ENCODE measurements at regions not wholly inside any gene's neighbourhood (a gene's known extent, or its start where the extent isn't known, plus 50 kb on each side); places are given as distances from the start of the nearest gene placed in this dataset.
"Not testable (repeated sequence)": the region's sequence is repeated elsewhere in the genome, so short reads cannot be mapped to it uniquely, and the experiment has no call there.

DNA sequence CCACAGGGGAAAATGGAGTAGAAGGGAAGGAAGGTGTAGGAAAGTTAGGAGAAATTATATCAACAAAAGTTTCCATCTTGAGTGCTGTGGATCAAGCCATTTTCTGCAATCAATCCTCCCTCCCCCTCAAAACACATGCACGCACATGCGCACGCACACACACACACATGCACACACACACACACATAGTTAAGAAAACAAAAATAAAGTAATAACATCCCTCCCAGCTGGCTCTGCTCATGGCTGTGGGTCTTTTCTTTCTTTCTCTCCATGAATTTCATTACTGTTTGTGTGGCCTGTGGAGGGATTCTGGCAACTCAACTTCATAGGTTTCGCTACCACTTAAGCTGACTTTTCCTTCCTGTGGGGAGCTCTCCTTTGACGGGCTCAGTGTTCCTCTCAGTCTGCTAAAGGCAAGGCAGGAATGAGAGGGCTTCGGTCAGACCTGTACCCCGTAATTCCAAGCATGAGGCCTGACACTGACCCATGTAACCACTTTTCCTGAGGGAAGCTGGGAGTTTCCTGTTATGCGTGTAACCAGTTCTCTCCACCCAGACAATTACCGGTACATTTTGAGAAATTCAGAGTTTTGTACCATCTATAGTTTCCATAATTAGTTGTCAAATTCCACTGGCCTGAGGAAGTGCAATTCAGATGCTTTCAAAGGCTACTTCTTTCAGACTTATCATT is 79.8 kb downstream of the ZNF92 start:
- DNase-seq, result no peak

DNA sequence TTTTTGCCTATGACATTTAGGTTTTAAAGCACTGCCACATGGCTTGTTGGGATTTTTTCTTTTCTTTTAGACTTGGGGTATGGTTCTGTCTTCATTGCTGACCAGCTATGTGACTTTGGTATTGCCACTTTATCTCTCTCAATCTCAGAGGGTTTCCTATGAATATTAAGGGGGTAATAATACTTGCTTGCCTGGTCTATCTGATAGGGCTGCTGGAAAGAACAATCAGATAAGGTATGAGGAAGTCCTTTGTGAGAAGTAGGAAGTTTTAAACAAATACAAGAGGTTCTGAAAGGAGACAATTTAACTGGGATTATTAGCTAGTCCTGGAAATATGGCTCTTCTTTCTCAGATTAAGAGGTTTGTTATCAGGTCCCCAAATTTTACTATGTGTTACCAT is 80.8 kb downstream of the ZNF92 start:
- no peak for DNase-seq

DNA sequence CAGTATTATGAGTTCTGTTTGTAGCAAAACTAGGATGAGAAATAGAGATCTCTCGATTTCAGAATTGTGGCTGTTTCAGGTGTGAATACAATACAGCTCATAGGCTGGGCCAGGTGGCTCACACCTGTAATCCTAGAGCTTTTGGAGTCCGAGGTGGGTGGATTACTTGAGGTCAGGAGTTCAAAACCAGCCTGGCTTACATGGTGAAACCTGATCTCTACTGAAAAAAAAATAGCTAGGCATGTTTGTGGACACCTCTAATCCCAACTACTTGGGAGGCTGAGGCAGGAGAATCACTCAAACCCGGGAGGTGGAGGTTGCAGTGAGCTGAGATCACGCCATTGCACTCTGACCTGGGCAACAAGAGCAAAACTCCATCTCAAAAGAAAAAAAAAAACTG is 81.4 kb downstream of the ZNF92 start:
- DNase-seq, result not testable (repeated sequence)

DNA sequence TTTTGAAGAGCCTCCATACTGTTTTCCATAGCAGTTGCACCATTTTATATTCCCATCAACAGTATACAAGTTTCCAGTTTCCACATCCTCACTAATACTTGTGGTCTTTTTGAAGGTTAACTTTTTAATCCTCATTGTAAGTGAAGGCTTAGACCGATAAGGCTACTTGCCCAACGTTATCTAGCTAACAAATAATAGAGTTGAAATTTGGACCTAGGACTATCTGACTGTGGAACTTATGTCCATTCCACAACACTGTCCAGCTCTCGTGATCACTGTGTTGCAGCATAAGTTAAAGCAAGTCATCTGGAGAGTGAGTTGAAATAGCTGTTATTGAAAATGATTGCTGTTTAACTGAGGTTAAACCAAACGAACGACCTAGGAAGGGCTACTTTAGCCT is 84.0 kb downstream of the ZNF92 start:
- DNase-seq, result no peak

DNA sequence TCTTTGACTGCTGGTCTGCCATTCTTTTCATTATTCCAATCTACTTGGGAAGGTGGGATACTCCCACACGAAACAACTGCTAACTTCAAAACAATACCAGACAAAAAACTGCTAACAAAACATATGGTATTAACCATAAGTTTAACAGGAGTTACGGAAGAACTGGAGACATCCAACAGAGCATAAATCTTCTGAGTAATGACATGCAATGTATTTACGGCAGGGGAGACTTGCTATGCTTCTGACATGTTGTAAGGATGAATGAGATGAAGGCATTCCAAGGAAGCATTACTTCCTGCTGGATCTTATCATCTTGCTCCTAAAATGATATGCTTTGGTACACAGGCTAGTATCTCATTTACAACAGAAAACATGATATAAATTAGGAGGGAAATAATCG is 85.8 kb downstream of the ZNF92 start:
- DNase-seq, result no peak

DNA sequence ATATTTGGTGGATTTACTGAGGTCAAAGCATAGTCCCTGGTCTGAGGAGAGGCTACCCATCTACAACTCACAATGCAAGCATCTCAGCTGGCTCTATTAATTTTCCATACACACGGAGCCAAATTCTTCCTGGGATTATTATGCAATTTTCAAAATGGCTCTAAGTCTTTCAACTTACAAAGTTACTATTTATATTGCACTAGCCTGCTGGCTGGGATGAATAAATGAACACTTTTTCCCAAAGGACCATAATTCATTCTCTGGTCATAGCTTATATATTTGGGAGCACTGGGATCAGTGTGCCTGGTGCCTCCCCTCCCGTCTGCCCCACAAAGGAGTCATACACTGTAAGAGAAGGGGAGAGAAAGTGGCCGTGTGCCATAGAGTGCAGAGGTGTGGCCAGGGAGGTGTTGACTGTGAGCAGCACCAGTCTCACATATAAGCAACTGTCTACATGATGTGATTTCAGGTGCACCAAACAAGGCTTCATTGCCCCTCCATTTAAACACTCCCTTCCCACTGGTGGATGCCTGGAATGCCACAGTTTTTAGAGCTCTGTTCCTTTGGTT is 88.6 kb downstream of the ZNF92 start:
- DNase-seq, result no peak

DNA sequence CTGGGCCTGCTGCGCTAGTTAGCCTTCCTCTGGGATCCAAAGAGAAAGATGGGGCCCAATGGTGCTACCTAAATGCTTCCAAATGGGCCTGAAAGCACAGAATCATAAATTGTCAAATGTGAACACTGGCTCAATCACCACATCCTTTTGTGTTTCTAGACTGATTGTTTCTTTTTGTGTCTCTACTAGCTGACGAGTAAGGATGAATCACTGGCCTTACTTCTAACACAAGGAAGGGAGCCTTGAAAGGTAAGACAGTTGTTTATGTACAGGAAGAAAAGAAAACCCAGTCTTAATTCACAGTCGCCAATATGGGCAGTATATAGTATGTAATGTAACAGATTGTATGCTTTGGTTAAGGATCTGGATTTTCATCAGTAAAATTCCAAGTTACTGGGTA is 89.5 kb downstream of the ZNF92 start:
- no peak for DNase-seq

DNA sequence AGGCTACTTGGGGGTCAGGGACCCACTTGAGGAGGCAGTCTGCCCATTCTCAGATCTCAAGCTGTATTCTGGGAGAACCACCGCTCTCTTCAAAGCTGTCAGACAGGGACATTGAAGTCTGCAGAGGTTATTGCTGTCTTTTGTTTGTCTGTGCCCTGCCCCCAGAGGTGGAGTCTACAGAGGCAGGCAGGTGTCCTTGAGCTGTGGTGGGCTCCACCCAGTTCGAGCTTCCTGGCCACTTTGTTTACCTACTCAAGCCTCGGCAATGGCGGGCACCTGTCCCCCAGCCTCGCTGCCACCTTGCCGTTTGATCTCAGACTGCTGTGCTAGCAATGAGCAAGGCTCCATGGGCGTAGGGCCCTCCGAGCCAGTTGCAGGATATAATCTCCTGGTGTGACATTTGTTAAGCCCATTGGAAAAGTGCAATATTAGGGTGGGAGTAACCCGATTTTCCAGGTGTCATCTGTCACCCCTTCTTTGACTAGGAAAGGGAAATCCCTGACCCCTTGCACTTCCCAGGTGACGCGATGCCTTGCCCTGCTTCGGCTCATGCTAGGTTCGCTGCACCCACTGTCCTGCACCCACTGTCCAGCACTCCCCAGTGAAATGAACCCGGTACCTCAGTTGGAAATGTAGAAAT is 96.4 kb downstream of the ZNF92 start:
- DNase-seq, result not testable (repeated sequence)

DNA sequence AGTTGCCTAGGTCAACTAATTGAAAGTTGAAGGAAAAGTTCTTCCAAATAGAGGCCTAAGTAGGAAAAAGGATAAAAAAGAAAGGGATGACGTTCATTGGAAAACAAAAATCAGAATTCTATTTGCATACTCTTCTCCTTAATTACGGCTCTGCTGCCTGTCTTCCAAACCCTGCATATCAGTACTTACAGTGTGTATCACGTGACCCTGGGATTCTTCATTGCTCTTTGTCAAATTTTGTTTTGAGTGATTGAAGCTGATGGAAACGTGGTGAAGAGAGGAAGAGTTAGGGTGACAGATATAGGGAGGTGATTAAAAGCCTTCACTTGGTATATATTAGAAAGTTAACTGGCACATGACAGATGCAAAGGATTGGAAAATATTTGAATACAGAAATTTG is 97.9 kb downstream of the ZNF92 start:
- no peak for DNase-seq

DNA sequence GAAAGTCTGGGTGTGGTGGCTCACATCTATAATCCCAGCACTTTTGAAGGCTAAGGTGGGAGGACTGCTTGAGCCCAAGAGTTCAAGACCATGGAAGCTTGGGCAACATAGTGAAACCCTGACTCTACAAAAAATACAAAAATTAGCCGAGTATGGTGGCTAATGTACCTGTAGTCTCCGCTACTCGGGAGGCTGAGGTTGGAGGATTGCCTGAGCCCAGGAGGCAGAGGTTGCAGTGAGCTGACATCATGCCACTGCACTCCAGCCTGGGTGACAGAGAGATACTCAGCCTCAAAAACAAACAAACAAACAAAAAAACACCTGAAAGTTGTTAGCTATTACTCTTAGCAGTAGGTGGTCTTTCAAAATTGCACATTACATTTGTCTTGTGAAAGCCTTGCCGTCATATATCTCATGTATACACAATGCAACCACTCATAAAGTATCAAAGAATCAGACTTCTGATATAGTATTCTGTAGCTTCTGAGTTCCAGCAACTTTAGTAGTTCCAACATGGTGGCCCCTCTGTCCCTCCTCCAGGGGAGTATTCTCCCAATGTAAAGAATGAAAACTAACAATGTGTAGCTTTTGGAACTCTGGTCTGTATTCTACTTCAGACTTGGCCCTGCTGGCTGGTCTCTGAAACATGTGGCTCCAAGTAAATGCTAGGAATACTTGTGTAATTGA is 101.5 kb downstream of the ZNF92 start:
- no peak for DNase-seq

DNA sequence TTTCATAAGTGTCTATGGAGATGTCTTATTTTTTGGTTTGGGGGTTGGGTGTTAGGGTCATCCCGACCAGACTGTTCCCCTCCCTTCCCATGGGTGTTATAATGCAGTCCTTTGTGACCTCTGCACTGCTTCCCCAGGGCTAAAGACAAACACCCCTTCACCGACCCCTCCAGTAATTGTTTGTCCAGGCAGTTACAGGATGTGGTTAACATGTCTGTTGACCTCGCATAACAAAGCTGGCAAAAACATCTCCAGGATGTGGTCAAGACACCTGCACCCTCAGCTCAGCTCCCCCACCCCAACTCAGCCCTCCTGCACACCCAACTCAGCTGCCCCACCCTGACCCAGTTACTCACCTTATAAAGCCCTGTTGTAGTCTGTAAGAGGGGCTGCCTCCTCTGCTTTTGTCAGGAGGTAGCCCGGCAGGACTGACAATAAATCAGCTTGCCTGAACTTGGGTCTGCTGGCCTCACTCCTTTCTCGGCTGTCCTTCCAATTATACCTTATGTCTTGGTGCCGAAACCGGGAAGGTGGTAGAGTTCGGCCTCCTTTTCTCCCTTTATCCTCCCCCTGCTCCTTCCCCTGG is 102.2 kb downstream of the ZNF92 start:
- no peak for DNase-seq

DNA sequence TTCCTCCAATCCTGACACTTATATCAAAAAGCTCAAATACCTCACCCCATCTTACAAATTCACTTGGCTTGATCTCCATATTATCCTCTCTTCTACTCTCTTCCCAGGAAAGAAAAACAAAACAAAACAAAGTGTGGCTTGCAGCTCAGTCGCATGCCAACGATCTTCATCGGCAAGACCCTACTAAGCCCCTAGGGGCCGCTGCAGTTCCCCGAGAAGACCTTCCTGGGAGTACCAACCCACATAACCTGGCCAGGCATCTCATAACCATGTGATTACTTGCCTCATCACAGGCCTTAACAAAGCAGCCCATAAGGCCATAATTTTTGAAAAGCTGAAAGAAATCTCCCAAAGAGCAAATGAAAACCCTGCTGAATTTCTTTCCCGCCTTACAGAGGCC is 103.7 kb downstream of the ZNF92 start:
- peak in 1 of 4 experiments; percentile 0 for DNase-seq

DNA sequence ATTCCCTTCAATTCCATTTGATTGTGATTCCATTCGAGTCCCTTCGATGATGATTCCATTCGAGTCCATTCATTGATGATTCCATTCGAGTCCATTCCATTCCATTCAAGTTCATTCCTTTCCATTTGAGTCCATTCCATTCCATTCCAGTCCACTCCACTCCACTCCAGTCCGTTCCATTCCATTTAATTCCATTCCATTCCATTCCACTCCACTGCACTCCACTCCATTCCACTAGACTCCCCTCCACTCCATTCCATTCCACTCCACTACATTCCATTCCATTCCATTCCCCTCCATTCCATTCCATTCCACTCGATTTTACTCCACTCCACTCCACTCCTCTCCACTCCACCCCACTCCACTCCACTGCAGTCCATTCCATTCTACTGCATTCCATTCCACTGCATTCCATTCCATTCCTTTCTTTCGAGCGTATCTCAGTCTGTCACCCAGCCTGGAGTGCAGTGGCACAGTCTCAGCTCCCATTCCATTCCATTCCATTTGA is 115.7 kb downstream of the ZNF92 start:
- no peak for DNase-seq

DNA sequence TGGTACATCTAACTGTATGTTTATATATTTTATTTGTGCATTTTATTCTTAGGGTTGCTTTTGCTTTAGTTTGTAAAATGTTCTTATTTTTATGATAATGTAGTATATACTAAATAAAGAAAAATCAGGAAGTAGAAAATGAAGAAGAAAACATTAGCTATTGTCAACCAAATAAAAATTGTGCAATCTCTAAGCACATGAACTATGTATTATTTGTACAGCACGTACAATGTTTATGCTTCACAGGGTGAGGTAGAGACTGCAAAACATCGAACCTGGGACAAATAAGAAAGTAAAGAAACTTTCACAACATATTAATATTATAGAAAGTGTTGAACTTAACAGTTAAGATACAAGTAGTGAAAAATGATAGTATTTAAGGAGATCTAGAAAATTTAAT is 123.0 kb downstream of the ZNF92 start:
- not testable (repeated sequence) for DNase-seq

DNA sequence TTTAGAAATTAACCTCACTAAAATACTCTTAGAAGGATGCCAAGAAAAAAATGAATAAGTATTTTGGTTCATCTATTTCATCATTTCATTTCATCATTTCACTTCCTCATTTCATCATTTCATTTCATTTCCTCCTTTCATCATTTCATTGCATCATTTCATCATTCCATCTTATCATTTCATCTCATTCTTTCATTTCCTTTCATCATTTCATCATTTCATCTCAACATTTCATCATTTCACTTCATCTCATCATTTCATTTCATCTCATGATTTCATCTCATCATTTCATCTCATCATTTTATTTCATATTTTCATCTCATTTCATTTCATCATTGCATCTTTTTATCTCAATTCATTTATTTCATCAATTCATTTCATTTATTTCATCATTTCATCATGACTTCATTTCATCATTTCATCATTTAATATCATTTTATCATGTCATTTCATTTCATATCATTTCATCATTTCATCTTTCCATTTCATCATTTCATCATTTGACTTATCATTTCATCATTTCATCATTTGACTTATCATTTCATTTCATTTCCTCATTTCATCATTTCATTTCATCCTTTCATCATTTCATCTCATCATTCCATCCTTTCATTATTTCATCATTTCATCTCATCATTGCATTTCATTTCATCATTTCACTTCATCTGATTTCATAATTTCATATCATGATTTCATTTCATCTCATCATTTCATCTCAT is 129.9 kb downstream of the ZNF92 start:
- no peak for DNase-seq

DNA sequence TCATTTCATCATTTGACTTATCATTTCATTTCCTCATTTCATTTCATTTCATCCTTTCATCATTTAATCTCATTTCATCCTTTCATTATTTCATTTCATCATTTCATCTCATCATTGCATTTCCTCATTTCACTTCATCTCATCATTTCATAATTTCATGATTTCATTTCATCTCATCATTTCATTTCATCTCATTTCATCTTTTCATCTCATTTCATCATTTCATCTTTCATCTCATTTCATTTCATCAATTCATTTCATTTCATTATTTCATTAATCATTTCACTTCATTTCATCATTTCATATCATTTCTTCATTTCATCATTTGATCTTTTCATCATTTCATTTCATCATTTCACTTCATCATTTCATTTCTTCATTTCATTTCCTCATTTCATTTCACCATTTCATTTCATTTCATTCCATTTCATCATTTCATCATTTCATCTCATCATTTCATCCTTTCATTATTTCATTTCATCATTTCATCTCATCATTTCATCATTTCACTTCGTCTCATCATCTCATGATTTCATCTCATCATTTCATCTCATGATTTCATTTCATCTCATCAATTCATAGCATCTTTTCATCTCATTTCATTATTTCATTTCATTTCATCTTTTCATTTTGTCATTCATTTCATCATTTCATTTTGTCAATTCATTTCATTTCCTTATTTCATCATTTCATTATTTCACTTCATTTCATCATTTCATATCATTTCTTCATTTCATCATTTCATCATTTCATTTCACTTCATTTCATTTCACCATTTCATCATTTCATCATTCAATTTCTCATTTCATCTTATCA is 131.1 kb downstream of the ZNF92 start:
- not testable (repeated sequence) for DNase-seq

DNA sequence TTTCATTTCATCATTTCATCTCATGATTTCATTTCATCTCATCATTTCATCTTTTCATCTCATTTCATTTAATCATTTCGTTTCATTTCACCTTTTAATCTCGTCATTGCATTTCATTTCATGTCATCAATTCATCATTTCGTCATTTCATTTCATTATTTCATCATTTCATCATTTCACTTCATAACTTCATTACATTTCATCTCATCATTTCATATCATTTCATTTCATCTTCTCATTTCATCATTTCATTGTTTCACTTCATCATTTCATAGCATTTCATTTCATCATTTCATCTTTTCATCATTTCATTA is 131.6 kb downstream of the ZNF92 start:
- DNase-seq, result not testable (repeated sequence)

DNA sequence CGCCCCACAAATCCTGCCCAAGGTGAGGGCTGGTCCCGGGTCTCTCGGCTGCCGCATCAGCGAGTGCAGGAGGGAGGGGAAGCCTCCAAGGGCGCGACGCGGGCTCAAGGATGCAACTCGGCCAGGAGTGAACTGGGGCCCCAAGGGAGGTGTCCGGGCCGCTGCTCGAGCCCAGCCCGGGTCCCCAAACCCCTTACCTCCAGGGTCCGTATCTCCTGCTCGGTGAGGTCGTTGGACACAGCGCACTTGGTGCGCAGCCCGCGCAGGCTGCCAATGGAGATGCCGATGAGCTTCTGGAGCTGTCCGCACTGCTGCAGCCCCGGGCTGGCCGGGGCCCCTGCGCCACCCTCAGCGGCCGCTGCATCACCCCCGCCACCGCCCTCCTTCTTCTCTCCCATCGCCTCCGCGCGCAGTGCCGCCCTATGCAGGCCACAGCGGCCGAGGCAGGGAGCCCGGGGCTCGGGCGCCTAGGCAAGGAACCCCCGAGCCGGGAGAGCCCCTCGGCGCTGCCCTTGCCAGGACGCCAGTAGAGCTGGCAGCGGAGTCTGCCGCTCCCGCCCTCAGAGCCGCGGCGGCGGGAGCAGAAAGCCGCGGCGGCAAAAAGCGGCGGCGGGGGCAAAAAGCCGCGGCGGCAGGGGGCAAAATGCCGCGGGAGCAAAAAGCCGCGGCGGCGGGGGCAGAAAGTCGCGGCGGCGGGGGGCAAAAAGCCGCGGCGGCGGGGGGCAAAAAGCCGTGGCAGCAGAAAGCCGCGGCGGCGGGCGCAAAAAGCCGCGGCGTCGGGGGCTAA is 135.1 kb downstream of the ZNF92 start:
- DNase-seq, result peak in 1 of 4 experiments; percentile 2

DNA sequence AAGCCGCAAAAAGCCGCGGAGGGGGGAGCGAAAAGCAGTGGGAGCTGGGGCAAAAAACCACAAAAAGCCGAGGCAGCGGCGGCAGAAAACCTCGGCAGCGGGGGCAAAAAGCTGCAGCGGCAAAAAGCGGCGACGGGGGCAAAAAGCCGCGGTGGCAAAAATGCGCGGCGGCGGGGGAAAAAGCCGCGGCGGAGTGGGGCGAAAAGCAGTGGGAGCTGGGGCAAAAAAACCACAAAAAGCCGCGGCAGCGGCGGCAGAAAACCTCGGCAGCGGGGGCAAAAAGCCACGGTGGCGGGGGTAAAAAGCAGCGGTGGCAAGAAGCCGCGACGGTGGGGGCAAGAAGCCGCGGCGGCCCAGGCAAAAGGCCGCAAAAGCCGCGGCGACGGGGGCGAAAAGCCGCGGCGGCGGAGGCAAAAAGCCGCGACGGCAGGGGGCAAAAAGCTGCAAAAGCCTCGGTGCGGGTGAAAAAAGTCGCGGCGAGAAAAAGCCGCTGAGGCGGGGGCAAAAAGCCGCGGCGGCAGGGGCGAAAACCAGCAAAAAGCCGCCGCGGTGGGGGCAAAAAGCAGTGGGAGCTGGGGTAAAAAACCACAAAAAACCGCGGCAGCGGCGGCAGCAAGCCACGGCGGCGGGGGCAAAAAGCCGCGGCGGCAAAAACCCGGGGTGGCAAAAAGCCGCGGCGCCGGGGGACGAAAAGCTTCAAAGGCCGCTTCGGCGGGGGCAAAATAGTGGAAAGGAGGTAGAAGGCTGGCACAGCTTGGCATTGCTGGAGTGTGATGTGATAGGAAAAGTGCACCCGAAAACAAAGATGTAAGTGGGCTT is 135.9 kb downstream of the ZNF92 start:
- peak in 3 of 4 experiments; percentile 0 to 17 (median 5) for DNase-seq

DNA sequence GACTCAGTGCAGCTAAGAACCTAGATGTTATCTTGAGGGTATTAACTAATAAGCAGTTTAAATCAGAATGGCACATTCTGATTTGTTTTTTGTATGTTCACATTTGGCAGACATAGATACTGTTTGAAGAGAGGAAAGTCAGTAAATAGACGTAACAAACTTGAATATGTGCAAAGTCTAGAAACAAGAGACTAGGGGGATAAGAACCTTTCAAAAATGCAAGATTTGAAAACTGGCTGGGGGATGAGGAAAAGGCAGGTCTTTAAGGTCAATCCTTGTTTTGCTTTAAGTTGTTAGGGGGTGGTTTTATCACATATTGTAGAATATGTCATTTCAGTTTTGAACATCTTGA is 136.5 kb downstream of the ZNF92 start:
- not testable (repeated sequence) for DNase-seq

Measured in suppressor macrophage (primary cell).